HEK293T (cell line): ENCODE measurements at regions not wholly inside any gene's neighbourhood (a gene's known extent, or its start where the extent isn't known, plus 50 kb on each side); places are given as distances from the start of the nearest gene placed in this dataset.

ENCODE experiments used
- CTCF ChIA-PET: fragments of 350-600 bp; formaldehyde crosslinking; extraction: SDS; loops from one replicate; lab custom pipeline; 2021; ENCODE audit warnings: antibody characterized with exemption, inconsistent platforms; lab: Yijun Ruan, JAX
- POLR2A ChIA-PET: fragments of 350-600 bp; formaldehyde crosslinking; extraction: SDS; loops from one replicate; lab custom pipeline; 2020; ENCODE audit warnings: antibody characterized with exemption, inconsistent platforms; lab: Yijun Ruan, JAX
- DNase-seq: peaks from one replicate; pipeline ENCODE4 v3.0.0; 2012; ENCODE audit warnings: mixed read lengths; ENCODE audit errors: extremely low spot score
- ARNT ChIP-seq: fragments of 450-650 bp; IDR thresholded peaks from 2 replicates; pipeline ENCODE4 v1.6.1; 2017; ENCODE audit warnings: mild to moderate bottlenecking
- BHLHE40 ChIP-seq: fragments of 450-650 bp; IDR thresholded peaks from 2 replicates; pipeline ENCODE4 v1.6.1; 2016; ENCODE audit warnings: mild to moderate bottlenecking, moderate library complexity, borderline replicate concordance
- CTBP1 ChIP-seq: fragments of 450-650 bp; IDR thresholded peaks from 2 replicates; pipeline ENCODE4 v1.6.1; 2016; ENCODE audit warnings: borderline replicate concordance
- ELF4 ChIP-seq: fragments of 450-650 bp; IDR thresholded peaks from 2 replicates; pipeline ENCODE4 v1.6.1; 2017; ENCODE audit warnings: antibody characterized with exemption
- FOXA1 ChIP-seq: fragments of 450-650 bp; IDR thresholded peaks from 2 replicates; pipeline ENCODE4 v1.6.1; 2016; ENCODE audit warnings: mild to moderate bottlenecking
- FOXK2 ChIP-seq: fragments of 450-650 bp; IDR thresholded peaks from 2 replicates; pipeline ENCODE4 v1.6.1; 2016; ENCODE audit warnings: mild to moderate bottlenecking
- FOXM1 ChIP-seq: fragments of 450-650 bp; IDR thresholded peaks from 2 replicates; pipeline ENCODE4 v1.6.1; 2017; ENCODE audit warnings: mild to moderate bottlenecking, borderline replicate concordance
- HDGF ChIP-seq: fragments of 450-650 bp; IDR thresholded peaks from 2 replicates; pipeline ENCODE4 v1.6.1; 2017; ENCODE audit warnings: antibody characterized with exemption, borderline replicate concordance
- L3MBTL2 ChIP-seq: fragments of 450-650 bp; conservative IDR thresholded peaks from 2 replicates; pipeline ENCODE4 v1.6.1; 2016; ENCODE audit warnings: mild to moderate bottlenecking
- LEF1 ChIP-seq: fragments of 450-650 bp; IDR thresholded peaks from 2 replicates; pipeline ENCODE4 v1.6.1; 2017; ENCODE audit warnings: mild to moderate bottlenecking, borderline replicate concordance
- NFRKB ChIP-seq: fragments of 450-650 bp; IDR thresholded peaks from 2 replicates; pipeline ENCODE4 v1.6.1; 2016; ENCODE audit warnings: mild to moderate bottlenecking, moderate library complexity
- SP1 ChIP-seq: fragments of 450-650 bp; IDR thresholded peaks from 2 replicates; pipeline ENCODE4 v1.6.1; 2017
- SUZ12 ChIP-seq: fragments of 450-650 bp; IDR thresholded peaks from 2 replicates; pipeline ENCODE4 v1.6.1; 2016; ENCODE audit warnings: mild to moderate bottlenecking
- TARDBP ChIP-seq: fragments of 450-650 bp; IDR thresholded peaks from 2 replicates; pipeline ENCODE4 v1.6.1; 2016
- ZNF384 ChIP-seq: fragments of 450-650 bp; IDR thresholded peaks from 2 replicates; pipeline ENCODE4 v1.6.1; 2016
- TF ChIP-seq, protein P1 (sequence below): fragments of 450-650 bp; IDR thresholded peaks from 2 replicates; pipeline ENCODE4 v1.6.1; 2016

DNA sequence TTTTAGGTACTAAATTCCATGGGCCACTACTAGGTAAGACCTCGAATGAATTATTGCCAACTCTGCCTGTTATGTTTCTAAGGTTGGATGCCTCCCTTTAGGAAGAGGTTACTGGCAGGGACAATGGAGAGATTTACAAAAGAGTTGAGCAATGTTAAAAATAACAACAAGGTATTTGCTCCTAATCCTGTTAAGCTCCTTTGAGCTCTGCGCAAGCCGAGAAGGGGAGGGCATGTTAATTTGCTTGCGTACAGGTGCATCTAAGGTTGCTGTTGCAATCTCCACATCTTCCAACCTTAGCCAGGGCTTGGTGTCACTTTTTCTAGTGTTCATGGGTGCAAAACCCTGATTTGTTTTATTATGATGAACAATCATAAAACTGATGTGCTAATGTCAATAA, 161.5 kb upstream of the TPM1 start:
- no peak for TF ChIP-seq CTBP1
- TF ChIP-seq, protein P1, sequence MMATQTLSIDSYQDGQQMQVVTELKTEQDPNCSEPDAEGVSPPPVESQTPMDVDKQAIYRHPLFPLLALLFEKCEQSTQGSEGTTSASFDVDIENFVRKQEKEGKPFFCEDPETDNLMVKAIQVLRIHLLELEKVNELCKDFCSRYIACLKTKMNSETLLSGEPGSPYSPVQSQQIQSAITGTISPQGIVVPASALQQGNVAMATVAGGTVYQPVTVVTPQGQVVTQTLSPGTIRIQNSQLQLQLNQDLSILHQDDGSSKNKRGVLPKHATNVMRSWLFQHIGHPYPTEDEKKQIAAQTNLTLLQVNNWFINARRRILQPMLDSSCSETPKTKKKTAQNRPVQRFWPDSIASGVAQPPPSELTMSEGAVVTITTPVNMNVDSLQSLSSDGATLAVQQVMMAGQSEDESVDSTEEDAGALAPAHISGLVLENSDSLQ = no peak
- TF ChIP-seq TARDBP = no peak
- TF ChIP-seq SUZ12 = no peak
- no peak for TF ChIP-seq FOXK2
- TF ChIP-seq BHLHE40 = no peak
- TF ChIP-seq NFRKB = no peak
- TF ChIP-seq ZNF384 = no peak
- no peak for TF ChIP-seq FOXM1
- TF ChIP-seq FOXA1 = no peak
- no peak for TF ChIP-seq HDGF
- DNase-seq = no peak
- ChIA-PET CTCF (interaction anchor here (0.6 kb wide), 1 partner anchor 30 kb away, joined by 6 read pairs; no protein-coding TSS in a partner anchor), POLR2A (no interaction called here)

DNA sequence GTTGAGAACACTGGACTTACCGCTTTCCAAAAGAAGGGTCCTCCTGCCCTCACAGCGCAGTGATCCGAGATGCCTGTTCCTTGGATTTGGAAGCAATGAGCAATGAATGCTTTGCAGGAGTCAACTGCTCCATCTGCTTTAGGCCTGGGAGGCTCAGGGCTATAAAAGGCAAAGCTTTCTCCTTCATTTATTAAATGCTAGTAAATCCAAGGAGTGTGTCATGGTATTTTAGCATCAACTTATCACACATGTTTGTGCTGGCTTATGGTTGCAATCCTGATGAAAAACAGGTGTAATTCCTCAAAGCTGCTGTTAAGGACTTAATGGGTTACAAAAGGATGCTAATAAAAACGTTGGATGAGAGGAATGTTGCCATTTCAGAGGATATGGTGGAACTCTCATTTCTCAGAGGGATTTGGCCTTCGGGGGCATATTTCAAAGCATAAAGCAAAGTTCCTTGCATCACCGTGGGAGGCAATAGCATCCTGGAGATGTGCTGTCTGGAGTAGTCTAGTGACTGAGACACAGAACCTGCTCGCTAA, 158.5 kb upstream of the TPM1 start:
- ChIA-PET POLR2A (no interaction called here), CTCF (no interaction called here)
- no peak for DNase-seq
- TF ChIP-seq CTBP1 = no peak
- TF ChIP-seq HDGF = no peak
- no peak for TF ChIP-seq FOXM1
- no peak for TF ChIP-seq LEF1
- no peak for TF ChIP-seq TARDBP
- no peak for TF ChIP-seq SP1
- TF ChIP-seq BHLHE40 = no peak
- TF ChIP-seq ARNT = no peak
- TF ChIP-seq ELF4 = no peak
- TF ChIP-seq SUZ12 = no peak
- no peak for TF ChIP-seq FOXA1

DNA sequence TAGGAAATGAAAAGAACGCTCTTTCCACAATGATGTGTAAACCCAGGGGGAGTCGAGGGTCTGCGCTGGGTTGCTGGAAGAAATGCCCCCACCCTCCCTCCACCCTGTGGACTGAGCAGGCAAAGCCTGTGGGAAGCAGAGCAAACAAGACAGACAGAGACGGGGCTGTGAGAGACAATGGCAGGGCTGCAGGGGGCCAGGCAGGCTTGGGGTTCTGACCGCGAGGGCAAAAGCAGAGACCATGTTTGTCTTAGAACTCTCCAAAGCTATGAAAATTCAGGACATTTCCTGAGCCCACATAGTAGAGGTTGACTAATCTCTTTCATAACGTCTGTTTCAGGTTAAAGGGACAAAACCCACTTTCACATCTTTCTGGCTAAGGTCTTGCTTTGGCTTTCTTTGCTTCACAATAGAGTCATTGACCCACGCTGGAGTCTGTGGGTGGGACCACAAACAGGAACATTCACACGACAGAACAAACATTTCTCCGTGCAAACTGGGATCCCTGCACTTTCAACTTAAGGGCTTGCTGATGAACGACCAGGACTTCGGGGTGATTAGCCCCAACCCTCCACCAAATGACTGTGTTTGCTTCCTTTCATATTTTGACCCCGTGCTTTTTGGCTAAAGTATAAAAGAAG, 156.0 kb upstream of the TPM1 start:
- ChIA-PET CTCF (no interaction called here), POLR2A (no interaction called here)
- TF ChIP-seq CTBP1 (no peak), SUZ12 (no peak), ELF4 (no peak), LEF1 (no peak), HDGF (no peak), ZNF384 (no peak), SP1 (no peak), FOXM1 (no peak), ARNT (no peak), L3MBTL2 (no peak), TARDBP (no peak), BHLHE40 (no peak)
- TF ChIP-seq, protein P1 = no peak
- no peak for DNase-seq

DNA sequence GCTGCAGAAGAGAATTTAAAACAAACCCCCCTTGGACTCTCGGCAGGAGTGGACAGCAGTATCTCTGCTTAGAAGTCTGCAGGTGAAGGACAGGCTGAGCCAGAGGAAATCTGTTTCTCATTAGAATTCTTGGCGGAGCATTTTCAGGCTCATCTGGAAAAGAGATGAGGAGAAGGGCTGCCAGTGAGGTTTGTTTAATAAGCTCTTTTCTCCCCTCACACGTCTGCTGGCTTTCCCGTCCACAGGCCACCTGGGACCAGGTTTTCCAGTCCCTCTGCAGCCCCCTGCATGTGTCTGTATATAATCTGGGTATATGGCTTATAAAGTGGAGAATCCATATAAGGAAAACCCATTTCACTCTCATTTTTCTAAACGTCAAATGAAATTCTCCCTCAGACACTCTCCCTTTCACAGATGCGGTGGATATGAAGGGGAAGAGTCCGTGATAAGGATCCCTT, 155.4 kb upstream of the TPM1 start:
- DNase-seq = no peak
- ChIA-PET POLR2A (no interaction called here), CTCF (no interaction called here)
- TF ChIP-seq, protein P1 = no peak

DNA sequence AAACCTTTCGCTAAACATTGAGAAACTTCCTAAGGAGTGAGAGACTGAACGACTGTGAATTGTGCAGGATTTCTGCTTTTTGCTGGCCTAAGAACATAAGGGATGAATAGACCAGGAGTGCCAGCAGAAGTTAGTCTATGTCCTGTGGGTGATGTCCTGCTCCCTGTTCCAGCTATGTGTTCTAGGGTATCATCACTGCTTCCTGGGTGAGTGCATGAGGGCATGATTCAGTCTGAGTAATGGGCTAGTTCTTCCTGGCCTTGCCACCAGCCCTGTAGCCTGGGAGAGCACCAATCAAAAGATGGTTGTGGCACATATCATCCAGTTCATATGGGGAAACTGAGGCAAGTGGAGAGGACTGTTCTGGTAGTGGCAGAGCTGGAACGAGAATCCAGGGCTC, 153.9 kb upstream of the TPM1 start:
- TF ChIP-seq L3MBTL2 (no peak), BHLHE40 (no peak), CTBP1 (no peak), ARNT (no peak), HDGF (no peak), FOXK2 (no peak), ZNF384 (no peak), ELF4 (no peak), LEF1 (no peak), NFRKB (no peak), SP1 (no peak), FOXA1 (no peak)
- TF ChIP-seq, protein P1 = no peak
- no peak for DNase-seq
- CTCF ChIA-PET = interaction anchor here (0.8 kb wide), 1 partner anchor 19 kb away, joined by 3 read pairs; no protein-coding TSS in a partner anchor
- POLR2A ChIA-PET = no interaction called here
